HepG2 (cell line): ENCODE measurements at regions not wholly inside any gene's neighbourhood (a gene's known extent, or its start where the extent isn't known, plus 50 kb on each side); places are given as distances from the start of the nearest gene placed in this dataset.

Experiments
- BORCS8-MEF2B ChIP-seq: sonication (generic); formaldehyde crosslinking; IDR thresholded peaks from 2 replicates; pipeline ENCODE4 v1.8.0; 2022; ENCODE audit warnings: mild to moderate bottlenecking, missing genetic modification reagents
- GABPA ChIP-seq, 2 experiments: IDR thresholded peaks; 2 replicates each; pipeline ENCODE4 v1.6.1; 2011 to 2016; ENCODE audit warnings: low read depth in 2 of 2, low read length in 1 of 2, missing biosample characterization in 1 of 2, missing genetic modification characterization in 1 of 2
- KDM5B ChIP-seq: sonication (generic); formaldehyde crosslinking; IDR thresholded peaks from 2 replicates; pipeline ENCODE4 v1.4.0; 2020; ENCODE audit warnings: missing genetic modification reagents, mild to moderate bottlenecking, borderline replicate concordance
- MAF1 ChIP-seq: sonication (generic); formaldehyde crosslinking; IDR thresholded peaks from 2 replicates; pipeline ENCODE4 v1.5.0; 2020; ENCODE audit warnings: missing genetic modification reagents, borderline replicate concordance
- MIXL1 ChIP-seq: IDR thresholded peaks from 2 replicates; pipeline ENCODE4 v1.6.1; 2016
- NR2F1 ChIP-seq, 2 experiments: fragments of 450-650 bp in 1 of 2; formaldehyde crosslinking in 1 of 2; IDR thresholded peaks; 2 replicates each; pipeline versions ENCODE4 v1.5.0 to v1.6.1; 2016 to 2020; ENCODE audit warnings: mild to moderate bottlenecking in 1 of 2, missing compliant biosample characterization in 1 of 2, missing genetic modification reagents in 1 of 2, moderate library complexity in 1 of 2
- PRMT3 ChIP-seq: sonication (generic); formaldehyde crosslinking; IDR thresholded peaks from 2 replicates; pipeline ENCODE4 v1.8.1; 2022; ENCODE audit warnings: low read depth, mild to moderate bottlenecking, moderate library complexity, missing genetic modification reagents, borderline replicate concordance
- SIN3B ChIP-seq: fragments of 150-350 bp; IDR thresholded peaks from 2 replicates; pipeline ENCODE4 v1.6.1; 2014; ENCODE audit warnings: low read length
- SIX1 ChIP-seq: sonication (generic); formaldehyde crosslinking; IDR thresholded peaks from 2 replicates; pipeline ENCODE4 v1.4.0; 2020; ENCODE audit warnings: missing genetic modification reagents, borderline replicate concordance
- ZNF263 ChIP-seq: sonication (generic); formaldehyde crosslinking; IDR thresholded peaks from 2 replicates; pipeline ENCODE4 v1.4.0; 2020; ENCODE audit warnings: missing genetic modification reagents
- ZNF280B ChIP-seq: sonication (generic); formaldehyde crosslinking; IDR thresholded peaks from 2 replicates; pipeline ENCODE4 v1.5.0; 2020; ENCODE audit warnings: missing genetic modification reagents, mild to moderate bottlenecking, borderline replicate concordance
- ZNF563 ChIP-seq: sonication (generic); formaldehyde crosslinking; IDR thresholded peaks from 2 replicates; pipeline ENCODE4 v1.8.0; 2022; ENCODE audit warnings: mild to moderate bottlenecking, moderate library complexity, missing genetic modification reagents
- ZNF564 ChIP-seq: sonication (generic); formaldehyde crosslinking; IDR thresholded peaks from 2 replicates; pipeline ENCODE4 v1.8.1; 2023; ENCODE audit warnings: mild to moderate bottlenecking, missing genetic modification reagents
- ZSCAN21 ChIP-seq: sonication (generic); formaldehyde crosslinking; IDR thresholded peaks from 2 replicates; pipeline ENCODE4 v1.8.0; 2022; ENCODE audit warnings: mild to moderate bottlenecking, missing genetic modification reagents, moderate library complexity, borderline replicate concordance
- TF ChIP-seq, protein P1 (sequence below): sonication (generic); formaldehyde crosslinking; IDR thresholded peaks from 2 replicates; pipeline ENCODE4 v1.5.1; 2020; ENCODE audit warnings: mild to moderate bottlenecking, missing genetic modification reagents, moderate library complexity
- TF ChIP-seq, protein P2 (sequence below): sonication (generic); formaldehyde crosslinking; IDR thresholded peaks from 2 replicates; pipeline ENCODE4 v1.8.1; 2023; ENCODE audit warnings: mild to moderate bottlenecking, missing genetic modification reagents, borderline replicate concordance
- TF ChIP-seq, protein P3 (sequence below): sonication (generic); formaldehyde crosslinking; IDR thresholded peaks from 2 replicates; pipeline ENCODE4 v1.9.0; 2022; ENCODE audit warnings: missing genetic modification reagents, mild to moderate bottlenecking, borderline replicate concordance
- TF ChIP-seq, protein P4 (sequence below): sonication (generic); formaldehyde crosslinking; IDR thresholded peaks from 2 replicates; pipeline ENCODE4 v1.5.0; 2020; ENCODE audit warnings: missing genetic modification reagents
- TF ChIP-seq, protein P5 (sequence below): sonication (generic); formaldehyde crosslinking; conservative IDR thresholded peaks from 2 replicates; pipeline ENCODE4 v1.8.0; 2022; ENCODE audit warnings: low read depth, missing genetic modification reagents

GRCh38 chr2:43038696-43039094 is 187.7 kb downstream of the ZFP36L2 start (continued):
- TF ChIP-seq, protein P1, sequence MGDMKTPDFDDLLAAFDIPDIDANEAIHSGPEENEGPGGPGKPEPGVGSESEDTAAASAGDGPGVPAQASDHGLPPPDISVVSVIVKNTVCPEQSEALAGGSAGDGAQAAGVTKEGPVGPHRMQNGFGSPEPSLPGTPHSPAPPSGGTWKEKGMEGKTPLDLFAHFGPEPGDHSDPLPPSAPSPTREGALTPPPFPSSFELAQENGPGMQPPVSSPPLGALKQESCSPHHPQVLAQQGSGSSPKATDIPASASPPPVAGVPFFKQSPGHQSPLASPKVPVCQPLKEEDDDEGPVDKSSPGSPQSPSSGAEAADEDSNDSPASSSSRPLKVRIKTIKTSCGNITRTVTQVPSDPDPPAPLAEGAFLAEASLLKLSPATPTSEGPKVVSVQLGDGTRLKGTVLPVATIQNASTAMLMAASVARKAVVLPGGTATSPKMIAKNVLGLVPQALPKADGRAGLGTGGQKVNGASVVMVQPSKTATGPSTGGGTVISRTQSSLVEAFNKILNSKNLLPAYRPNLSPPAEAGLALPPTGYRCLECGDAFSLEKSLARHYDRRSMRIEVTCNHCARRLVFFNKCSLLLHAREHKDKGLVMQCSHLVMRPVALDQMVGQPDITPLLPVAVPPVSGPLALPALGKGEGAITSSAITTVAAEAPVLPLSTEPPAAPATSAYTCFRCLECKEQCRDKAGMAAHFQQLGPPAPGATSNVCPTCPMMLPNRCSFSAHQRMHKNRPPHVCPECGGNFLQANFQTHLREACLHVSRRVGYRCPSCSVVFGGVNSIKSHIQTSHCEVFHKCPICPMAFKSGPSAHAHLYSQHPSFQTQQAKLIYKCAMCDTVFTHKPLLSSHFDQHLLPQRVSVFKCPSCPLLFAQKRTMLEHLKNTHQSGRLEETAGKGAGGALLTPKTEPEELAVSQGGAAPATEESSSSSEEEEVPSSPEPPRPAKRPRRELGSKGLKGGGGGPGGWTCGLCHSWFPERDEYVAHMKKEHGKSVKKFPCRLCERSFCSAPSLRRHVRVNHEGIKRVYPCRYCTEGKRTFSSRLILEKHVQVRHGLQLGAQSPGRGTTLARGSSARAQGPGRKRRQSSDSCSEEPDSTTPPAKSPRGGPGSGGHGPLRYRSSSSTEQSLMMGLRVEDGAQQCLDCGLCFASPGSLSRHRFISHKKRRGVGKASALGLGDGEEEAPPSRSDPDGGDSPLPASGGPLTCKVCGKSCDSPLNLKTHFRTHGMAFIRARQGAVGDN (CRISPR knock-in tag) = 0 out of 2 replicates have a peak, but pooled peaks have one; percentile 25
- TF ChIP-seq, protein P2, sequence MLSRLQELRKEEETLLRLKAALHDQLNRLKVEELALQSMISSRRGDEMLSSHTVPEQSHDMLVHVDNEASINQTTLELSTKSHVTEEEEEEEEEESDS (CRISPR knock-in tag) = no peak
- TF ChIP-seq ZNF564 (CRISPR knock-in tag) (no peak), SIX1 (no peak), BORCS8-MEF2B (CRISPR knock-in tag) (no peak), SIN3B (no peak), ZNF263 (CRISPR knock-in tag) (peak; percentile 38; the same call in 1 of the 2 replicates), ZNF280B (CRISPR knock-in tag) (no peak), ZNF563 (no peak), ZSCAN21 (no peak), KDM5B (CRISPR knock-in tag) (peak; percentile 30; the same call in 1 of the 2 replicates), GABPA (IDR thresholded peaks at IDR 0.05; ENCODE audit: low read depth, low read length) (no peak), GABPA (CRISPR knock-in tag; IDR thresholded peaks at IDR 0.05; ENCODE audit: low read depth) (no peak), NR2F1 (CRISPR knock-in tag; IDR thresholded peaks at IDR 0.05) (no peak), MIXL1 (CRISPR knock-in tag) (no peak), PRMT3 (CRISPR knock-in tag) (0 out of 2 replicates have a peak, but pooled peaks have one; percentile 57), MAF1 (no peak)
- TF ChIP-seq, protein P3, sequence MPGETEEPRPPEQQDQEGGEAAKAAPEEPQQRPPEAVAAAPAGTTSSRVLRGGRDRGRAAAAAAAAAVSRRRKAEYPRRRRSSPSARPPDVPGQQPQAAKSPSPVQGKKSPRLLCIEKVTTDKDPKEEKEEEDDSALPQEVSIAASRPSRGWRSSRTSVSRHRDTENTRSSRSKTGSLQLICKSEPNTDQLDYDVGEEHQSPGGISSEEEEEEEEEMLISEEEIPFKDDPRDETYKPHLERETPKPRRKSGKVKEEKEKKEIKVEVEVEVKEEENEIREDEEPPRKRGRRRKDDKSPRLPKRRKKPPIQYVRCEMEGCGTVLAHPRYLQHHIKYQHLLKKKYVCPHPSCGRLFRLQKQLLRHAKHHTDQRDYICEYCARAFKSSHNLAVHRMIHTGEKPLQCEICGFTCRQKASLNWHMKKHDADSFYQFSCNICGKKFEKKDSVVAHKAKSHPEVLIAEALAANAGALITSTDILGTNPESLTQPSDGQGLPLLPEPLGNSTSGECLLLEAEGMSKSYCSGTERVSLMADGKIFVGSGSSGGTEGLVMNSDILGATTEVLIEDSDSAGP (CRISPR knock-in tag) = 0 out of 2 replicates have a peak, but pooled peaks have one; percentile 34
- TF ChIP-seq, protein P4, sequence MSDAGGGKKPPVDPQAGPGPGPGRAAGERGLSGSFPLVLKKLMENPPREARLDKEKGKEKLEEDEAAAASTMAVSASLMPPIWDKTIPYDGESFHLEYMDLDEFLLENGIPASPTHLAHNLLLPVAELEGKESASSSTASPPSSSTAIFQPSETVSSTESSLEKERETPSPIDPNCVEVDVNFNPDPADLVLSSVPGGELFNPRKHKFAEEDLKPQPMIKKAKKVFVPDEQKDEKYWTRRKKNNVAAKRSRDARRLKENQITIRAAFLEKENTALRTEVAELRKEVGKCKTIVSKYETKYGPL (CRISPR knock-in tag) = no peak
- TF ChIP-seq, protein P5, sequence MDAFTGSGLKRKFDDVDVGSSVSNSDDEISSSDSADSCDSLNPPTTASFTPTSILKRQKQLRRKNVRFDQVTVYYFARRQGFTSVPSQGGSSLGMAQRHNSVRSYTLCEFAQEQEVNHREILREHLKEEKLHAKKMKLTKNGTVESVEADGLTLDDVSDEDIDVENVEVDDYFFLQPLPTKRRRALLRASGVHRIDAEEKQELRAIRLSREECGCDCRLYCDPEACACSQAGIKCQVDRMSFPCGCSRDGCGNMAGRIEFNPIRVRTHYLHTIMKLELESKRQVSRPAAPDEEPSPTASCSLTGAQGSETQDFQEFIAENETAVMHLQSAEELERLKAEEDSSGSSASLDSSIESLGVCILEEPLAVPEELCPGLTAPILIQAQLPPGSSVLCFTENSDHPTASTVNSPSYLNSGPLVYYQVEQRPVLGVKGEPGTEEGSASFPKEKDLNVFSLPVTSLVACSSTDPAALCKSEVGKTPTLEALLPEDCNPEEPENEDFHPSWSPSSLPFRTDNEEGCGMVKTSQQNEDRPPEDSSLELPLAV (CRISPR knock-in tag) = no peak
